GM19395 (cell line): ENCODE measurements at regions not wholly inside any gene's neighbourhood (a gene's known extent, or its start where the extent isn't known, plus 50 kb on each side); places are given as distances from the start of the nearest gene placed in this dataset.
A peak's percentile ranks its signal among the peaks of the same experiment; 100 is the strongest.

Source experiments
- ATAC-seq: cut with Tn5 transposase; IDR thresholded peaks from one replicate; pipeline ENCODE4 v1.9.1; 2021; ENCODE audit warnings: mild to moderate bottlenecking, moderate library complexity; ENCODE audit not compliant: unreplicated experiment

GRCh38 chr10:52440612-52441285, 126.7 kb downstream of the DKK1 start:
- ATAC-seq, result no peak

- no peak for ATAC-seq
Measured at GRCh38 chr10:52442576-52442975, 128.5 kb downstream of the DKK1 start.

DNA sequence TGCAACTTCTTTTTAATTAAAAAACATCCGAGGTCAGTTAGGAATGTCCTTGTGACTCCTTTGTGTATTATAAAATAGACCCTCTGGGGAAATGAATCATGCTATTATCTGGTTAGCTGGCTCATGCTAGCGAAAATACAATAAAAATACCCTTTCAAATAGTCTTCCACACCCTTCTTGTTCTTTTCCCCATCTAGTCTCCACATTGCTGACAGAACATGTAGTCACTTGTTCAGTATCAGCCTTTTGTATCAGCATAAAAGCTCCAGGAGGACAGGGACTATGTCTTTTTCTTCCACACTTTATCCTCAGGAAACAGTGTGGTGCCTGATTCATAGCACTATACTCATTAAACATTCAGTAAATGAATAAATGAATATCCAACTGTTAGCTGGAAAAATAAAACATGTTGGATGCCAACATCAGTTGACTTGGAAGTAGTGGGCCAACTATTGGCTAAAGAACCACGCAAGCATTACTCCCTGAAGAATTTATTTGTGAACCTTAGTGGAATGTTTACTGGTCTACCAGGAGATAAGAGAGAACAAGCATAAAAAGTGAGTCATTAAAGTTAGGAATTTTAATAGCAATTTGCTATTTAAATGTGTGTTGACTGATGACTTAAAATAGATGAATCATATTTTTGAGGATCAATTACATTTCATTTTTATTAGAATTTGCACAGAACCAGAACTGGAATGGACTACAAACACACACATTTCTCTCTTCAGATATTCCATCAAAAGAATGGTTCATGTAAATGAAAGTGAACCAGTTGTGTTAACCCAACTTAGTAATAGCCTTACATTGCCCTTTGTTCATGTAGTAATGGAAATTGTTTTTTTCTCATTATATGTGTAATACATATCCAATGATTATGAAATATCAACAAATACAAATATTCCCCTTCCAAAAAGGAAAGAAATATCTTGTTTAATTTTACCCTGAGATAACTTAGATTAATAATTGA, 129.6 kb downstream of the DKK1 start:
- no peak for ATAC-seq

DNA sequence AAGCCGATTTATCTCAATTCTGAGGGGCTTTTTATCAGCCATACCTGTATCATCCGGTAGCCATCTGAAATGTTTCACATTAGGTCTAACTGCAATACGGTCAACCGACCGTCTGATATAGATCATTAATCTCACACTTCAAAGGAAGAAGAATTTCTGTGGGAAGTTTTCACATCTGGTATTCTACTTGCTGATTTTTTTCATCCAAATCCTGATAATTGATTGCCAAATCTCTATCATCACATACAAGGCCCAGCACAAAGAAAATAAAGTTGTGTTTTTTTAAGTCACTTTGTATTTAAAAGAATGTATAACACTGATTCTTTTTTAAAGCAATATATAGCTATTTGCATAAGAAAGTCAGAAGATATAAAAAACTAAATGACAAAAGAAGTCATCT, 132.3 kb downstream of the DKK1 start:
- no peak for ATAC-seq

GRCh38 chr10:52447931-52448353, 133.9 kb downstream of the DKK1 start:
- no peak for ATAC-seq

GRCh38 chr10:52450762-52451291, 136.7 kb downstream of the DKK1 start:
- ATAC-seq, result no peak

DNA sequence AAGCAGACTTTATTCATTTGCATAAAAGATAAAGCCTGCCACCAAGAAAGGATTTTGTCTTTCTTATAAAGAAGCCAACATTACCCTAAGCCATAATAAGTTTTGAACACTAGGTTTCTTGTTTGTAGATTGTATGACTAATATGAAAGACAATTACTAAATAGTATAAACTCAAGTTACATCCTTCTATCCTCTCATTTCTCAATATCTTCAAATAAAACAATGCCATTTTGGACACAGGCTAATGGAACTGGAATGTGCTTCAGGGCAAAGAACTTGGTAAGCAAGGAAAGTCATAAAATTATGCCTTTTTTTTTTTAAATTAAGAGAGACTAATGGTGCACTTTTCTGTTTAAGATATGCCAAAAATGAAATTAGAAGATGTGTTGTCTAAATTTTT, 137.7 kb downstream of the DKK1 start:
- no peak for ATAC-seq

DNA sequence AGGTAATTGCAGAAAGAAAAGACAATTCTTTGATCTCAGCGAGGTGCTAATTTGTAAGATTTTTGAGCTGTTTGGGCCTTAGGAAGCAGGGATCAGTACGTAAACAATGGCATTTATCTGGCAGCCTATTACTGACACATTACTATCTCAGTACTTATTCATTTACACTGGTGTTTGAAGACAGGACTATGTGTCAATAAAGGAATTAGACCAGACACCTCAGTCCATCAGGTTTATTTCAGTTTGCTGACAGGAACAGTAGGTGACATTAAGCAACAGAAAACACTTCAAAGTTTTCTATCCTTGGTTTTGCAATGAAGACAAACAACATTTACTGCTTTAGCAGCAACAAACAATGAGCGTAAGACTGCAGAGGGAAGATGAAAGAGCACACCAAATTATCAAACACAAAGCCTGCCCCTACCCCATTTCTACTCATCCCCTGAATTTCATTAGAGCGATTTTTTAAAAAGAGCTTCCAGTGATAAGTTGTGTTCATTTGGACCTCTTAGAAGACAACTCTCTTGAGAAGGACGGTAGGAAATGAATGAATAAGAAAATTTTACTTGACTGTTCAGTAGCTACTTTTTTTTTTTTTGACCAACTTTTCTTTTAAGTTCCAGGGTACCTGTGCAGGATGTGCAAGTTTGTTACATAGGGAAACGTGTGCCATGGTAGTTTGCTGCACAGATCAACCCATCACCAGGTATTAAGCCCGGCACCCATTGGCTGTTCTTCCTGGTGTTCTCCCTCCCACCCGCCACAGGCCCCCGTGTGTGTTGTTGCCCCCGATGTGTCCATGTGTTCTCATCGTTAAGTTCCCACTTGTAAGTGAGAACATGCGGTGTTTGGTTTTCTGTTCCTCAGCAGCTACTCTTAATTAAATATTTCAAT, 138.8 kb downstream of the DKK1 start:
- ATAC-seq, result no peak

DNA sequence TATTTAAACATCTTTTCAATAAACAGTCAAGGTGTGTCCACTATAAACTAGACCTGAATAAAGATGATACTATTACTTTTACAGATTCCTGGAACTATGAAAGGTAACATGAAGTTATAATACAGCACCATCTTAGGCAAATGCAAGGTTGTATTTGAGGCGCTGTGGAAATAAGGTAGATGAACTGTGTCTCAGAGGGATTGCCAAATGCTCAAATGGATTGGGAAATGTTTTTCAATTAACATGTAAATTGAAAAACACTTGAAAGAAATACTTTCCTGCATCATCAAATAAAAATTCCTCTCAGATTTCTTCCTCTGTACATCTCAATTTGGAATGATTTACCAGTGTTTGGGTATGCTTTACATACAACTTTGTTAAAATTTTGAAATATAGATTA, 139.4 kb downstream of the DKK1 start:
- ATAC-seq, result no peak

GRCh38 chr10:52454491-52454890, 140.4 kb downstream of the DKK1 start:
- ATAC-seq, result no peak

GRCh38 chr10:52455098-52455497, 141.0 kb downstream of the DKK1 start:
- ATAC-seq, result no peak

GRCh38 chr10:52459097-52459496, 145.0 kb downstream of the DKK1 start:
- ATAC-seq, result no peak

- ATAC-seq, result no peak
Measured at GRCh38 chr10:52463826-52464225, 149.7 kb downstream of the DKK1 start.

DNA sequence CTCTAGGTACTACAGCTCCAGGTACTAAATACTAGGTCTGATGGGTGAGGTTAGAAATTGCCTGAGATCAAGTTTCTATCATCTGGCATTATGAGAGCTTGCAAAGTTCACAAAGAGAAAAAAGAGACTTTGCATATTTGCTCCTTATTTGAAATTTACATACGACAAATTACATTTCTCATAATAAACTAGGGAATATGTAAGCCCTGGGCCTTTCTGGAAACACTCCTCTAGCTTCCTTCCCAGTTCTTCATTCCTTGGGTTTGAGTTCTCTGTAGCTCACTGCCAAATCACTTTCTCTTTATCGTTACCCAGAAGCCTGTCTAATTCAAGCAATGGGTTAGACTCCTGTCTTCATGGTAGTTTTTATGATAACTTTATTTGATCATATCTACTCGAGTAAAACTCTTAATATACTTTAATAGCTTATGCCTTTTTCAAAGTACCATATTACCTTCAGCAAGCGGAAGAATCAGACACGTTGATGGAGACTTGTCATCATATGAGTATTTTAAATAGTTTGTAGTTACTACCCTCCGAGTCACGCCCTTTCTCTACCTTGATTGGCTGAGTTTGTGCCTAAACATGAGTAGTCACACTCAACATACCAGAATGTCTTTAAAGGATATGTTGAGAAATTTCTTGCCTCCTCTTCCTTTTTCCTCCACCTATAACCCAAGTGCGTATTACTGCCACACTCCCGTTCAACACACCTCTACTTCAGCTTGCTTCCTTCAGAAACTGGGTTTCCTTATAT, 150.5 kb downstream of the DKK1 start:
- no peak for ATAC-seq

GRCh38 chr10:52465202-52465601, 151.1 kb downstream of the DKK1 start:
- ATAC-seq, result no peak

DNA sequence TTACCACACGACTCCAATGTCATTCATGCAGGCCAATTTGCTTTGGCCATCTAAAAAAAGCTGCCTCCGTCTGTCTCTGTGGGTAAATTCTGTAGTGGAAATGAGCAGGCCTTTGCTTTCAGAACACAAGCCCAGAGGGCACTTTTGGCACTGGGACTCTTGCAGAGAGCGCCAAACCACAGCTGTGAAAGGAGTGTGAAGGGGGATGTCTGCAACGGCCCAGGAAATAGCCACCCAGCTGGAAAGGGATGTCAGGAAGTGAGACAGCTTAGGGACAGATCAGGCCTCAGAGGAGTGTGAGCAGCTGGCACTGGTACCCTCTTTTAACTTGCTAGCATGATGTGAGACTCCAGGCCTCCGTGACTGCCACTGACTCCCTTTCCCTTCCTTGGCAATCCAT, 152.4 kb downstream of the DKK1 start:
- ATAC-seq, result peak; percentile 52

DNA sequence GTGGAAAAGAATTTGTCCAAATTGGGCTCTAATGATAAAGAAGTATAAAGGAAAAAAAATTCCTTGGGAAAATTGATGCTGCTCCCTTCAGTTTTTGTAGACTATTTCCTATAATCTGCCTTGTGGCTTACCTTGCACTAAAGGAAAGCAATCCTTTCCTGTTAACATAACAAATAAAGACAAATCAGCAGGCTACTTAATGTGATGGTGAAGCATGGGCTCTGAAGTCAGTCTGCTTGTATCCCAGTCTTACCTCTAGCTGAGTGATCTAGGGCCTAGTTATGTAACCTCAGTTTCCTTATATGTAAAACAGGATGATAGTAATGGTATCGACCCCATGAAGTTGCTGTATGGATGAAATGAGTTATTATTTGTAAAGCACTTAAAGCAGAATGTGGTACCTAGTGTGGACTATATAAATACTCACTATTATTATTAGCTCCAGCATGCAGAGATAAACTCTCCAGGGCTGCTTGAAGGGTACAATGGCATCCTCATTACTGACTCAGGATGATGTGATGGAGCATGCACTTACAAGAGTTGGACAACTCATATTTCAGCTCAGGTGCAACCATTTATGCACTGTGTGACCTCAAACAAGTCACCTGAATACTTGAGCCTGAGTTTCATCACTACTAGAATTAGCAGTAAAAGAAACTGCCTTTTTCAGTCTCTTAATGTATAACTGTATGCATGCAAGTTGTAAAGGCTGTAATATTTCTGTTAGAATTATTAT, 156.1 kb downstream of the DKK1 start:
- no peak for ATAC-seq

DNA sequence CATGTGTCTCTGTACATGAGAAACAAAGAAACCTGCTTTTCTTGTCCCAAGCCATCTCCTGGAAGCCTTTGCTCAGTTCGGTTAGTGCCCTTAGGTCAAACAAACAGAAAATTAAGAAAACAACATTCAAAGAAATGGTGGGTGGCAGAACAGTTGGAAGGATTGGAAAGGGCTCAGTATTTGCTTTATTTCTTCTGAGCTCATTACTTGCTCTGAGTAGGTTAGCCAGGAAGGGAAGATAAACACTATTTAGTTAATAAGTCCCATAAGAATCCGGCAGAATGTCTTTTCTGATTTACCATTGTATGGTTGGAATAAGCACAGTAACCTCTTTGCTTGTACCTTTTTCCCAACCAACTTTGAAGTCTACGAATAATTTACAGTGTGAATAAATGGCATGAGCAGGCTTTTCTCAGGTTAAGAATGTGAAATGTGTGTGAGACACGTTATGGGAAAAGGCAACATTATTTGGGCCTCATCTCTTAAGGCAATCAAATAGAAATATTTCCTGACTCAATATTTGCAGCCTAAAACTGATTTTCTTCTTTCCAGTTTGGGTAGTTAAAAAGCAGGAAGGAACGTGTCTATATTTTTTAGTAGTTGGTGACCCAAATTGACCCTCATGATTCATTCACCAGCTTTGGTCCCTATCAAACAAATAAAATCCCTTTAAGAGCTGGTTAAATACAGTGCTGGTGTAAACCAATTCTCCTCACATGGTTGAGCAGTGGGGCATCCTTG, 158.5 kb downstream of the DKK1 start:
- ATAC-seq, result no peak

DNA sequence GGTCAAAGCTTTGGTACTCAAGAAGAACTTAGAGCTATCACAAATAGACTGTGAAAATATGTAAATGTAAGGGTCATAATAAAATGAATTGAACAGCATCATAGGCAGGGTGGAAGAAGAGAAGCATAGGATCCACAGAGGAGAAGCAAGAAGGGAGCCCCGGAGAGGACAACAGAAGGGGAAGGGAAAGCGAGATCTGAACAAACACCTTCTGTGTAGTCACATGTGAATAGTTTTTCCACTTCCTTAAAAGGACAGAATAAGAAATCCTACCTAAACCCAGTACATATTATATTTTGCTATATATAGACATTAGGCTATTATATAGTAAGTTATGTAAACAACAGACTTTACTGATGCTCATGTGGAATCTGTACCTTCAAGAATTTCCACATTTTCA, 160.2 kb downstream of the DKK1 start:
- ATAC-seq, result no peak
